Thoracic aorta (tissue), 2 donors: ENCODE measurements at regions not wholly inside any gene's neighbourhood (a gene's known extent, or its start where the extent isn't known, plus 50 kb on each side); places are given as distances from the start of the nearest gene placed in this dataset.
"Not testable (repeated sequence)": the region's sequence is repeated elsewhere in the genome, so short reads cannot be mapped to it uniquely, and the experiment has no call there.

Experiments used
- ATAC-seq: fragments of 150-250 bp; one replicate; pipeline ENCODE4 v1.8.0; 2017; ENCODE audit warnings: low read depth; ENCODE audit not compliant: insufficient number of reproducible peaks, low FRiP score
- DNase-seq: peaks from one replicate; pipeline ENCODE4 v3.0.0-alpha.2; 2020; ENCODE audit warnings: low spot score
- H3K27ac ChIP-seq, 2 donors: fragments of 200-600 bp; sonication (generic); 1 replicate in 1 of 2; 2 replicates in 1 of 2; pipeline ENCODE4 v1.5.1; 2016; ENCODE audit warnings: mild to moderate bottlenecking in 2 of 2, moderate library complexity in 2 of 2
- H3K27me3 ChIP-seq: fragments of 200-600 bp; sonication (generic); replicated peaks from 2 replicates; pipeline ENCODE4 v1.6.0; 2016; ENCODE audit warnings: mild to moderate bottlenecking; ENCODE audit not compliant: insufficient read depth
- H3K36me3 ChIP-seq: fragments of 200-600 bp; sonication (generic); one replicate; pipeline ENCODE4 v1.5.1; 2016
- H3K4me1 ChIP-seq, 2 donors: fragments of 200-600 bp; sonication (generic); 1 replicate in 1 of 2; 2 replicates in 1 of 2; pipeline versions ENCODE4 v1.5.1 to v1.6.0; 2016; ENCODE audit warnings: low read depth in 2 of 2, mild to moderate bottlenecking in 1 of 2; ENCODE audit not compliant: control insufficient read depth in 1 of 2
- H3K4me3 ChIP-seq: fragments of 200-600 bp; sonication (generic); 2 replicates; pipeline ENCODE4 v1.5.1; 2016; ENCODE audit warnings: mild to moderate bottlenecking
- H3K9me3 ChIP-seq: fragments of 200-600 bp; sonication (generic); 2 replicates; pipeline ENCODE4 v1.5.1; 2016
- CTCF ChIP-seq: fragments of 200-600 bp; sonication (generic); IDR thresholded peaks from one replicate; pipeline ENCODE4 v1.5.1; 2019; ENCODE audit warnings: antibody characterized with exemption

GRCh38 chr5:103973669-103974068 lies 411.1 kb upstream of the NUDT12 start:
- ATAC-seq (no peak), DNase-seq (no peak)
- no peak overlapping the region for H3K27ac ChIP-seq
- H3K36me3 ChIP-seq: no peaks in the 10 kb centered on the region
- H3K9me3 ChIP-seq: peaks cover 9% of the 10 kb centered on the region
- no peaks in the 10 kb centered on the region for H3K4me1 ChIP-seq
- H3K4me3 ChIP-seq: no peak overlapping the region
- H3K27me3 ChIP-seq: no peaks in the 10 kb centered on the region
- TF ChIP-seq CTCF: no peak

- H3K27ac ChIP-seq, H3K4me3 ChIP-seq, DNase-seq, ATAC-seq, H3K9me3 ChIP-seq, H3K27me3 ChIP-seq, H3K36me3 ChIP-seq, H3K4me1 ChIP-seq: not testable (repeated sequence)
Measured at GRCh38 chr5:103966295-103966694, 403.7 kb upstream of the NUDT12 start.

- Histone ChIP-seq H3K27ac (no peak overlapping the region), H3K36me3 (no peaks in the 10 kb centered on the region), H3K4me1 (no peaks in the 10 kb centered on the region), H3K4me3 (no peak overlapping the region), H3K9me3 (no peaks in the 10 kb centered on the region), H3K27me3 (no peaks in the 10 kb centered on the region)
- no peak for TF ChIP-seq CTCF
- no peak for ATAC-seq
- no peak for DNase-seq
Measured at GRCh38 chr5:103962023-103962422, 399.4 kb upstream of the NUDT12 start.

GRCh38 chr5:103953601-103954382 lies 391.2 kb upstream of the NUDT12 start:
- no peaks in the 10 kb centered on the region for H3K9me3 ChIP-seq
- no peak overlapping the region for H3K4me3 ChIP-seq
- ATAC-seq (no peak), DNase-seq (no peak)
- no peak overlapping the region for H3K27ac ChIP-seq
- H3K36me3 ChIP-seq: no peaks in the 10 kb centered on the region
- H3K4me1 ChIP-seq: no peaks in the 10 kb centered on the region
- no peak for TF ChIP-seq CTCF
- no peaks in the 10 kb centered on the region for H3K27me3 ChIP-seq

- Histone ChIP-seq H3K9me3 (no peaks in the 10 kb centered on the region), H3K36me3 (no peaks in the 10 kb centered on the region), H3K27ac (no peak overlapping the region), H3K27me3 (no peaks in the 10 kb centered on the region), H3K4me1 (no peaks in the 10 kb centered on the region), H3K4me3 (no peak overlapping the region)
- ATAC-seq (no peak), DNase-seq (no peak)
- no peak for TF ChIP-seq CTCF
Measured at GRCh38 chr5:103951776-103952175, 389.2 kb upstream of the NUDT12 start.

- TF ChIP-seq CTCF: no peak
- no peak for ATAC-seq
- no peak overlapping the region for H3K4me3 ChIP-seq
- no peaks in the 10 kb centered on the region for H3K27me3 ChIP-seq
- no peaks in the 10 kb centered on the region for H3K4me1 ChIP-seq
- no peaks in the 10 kb centered on the region for H3K9me3 ChIP-seq
- no peaks in the 10 kb centered on the region for H3K36me3 ChIP-seq
- no peak overlapping the region for H3K27ac ChIP-seq
- DNase-seq: no peak
Measured at GRCh38 chr5:103943230-103943629, 380.6 kb upstream of the NUDT12 start.
